Mammary epithelial cell (primary cell): ENCODE measurements at regions not wholly inside any gene's neighbourhood (a gene's known extent, or its start where the extent isn't known, plus 50 kb on each side); places are given as distances from the start of the nearest gene placed in this dataset.

Experiments used
- EZH2 ChIP-seq: IDR thresholded peaks from 2 replicates; pipeline ENCODE4 v1.6.1; 2012; ENCODE audit warnings: low read length, inconsistent platforms, borderline replicate concordance
- TF ChIP-seq, protein P1 (sequence below), 2 donors: IDR thresholded peaks in 1 of 2; conservative IDR thresholded peaks in 1 of 2; 2 replicates each; pipeline ENCODE4 v1.5.1; 2011 to 2012; ENCODE audit warnings: inconsistent platforms in 2 of 2, low read length in 2 of 2, mild to moderate bottlenecking in 2 of 2, control low read depth in 1 of 2, low read depth in 1 of 2; ENCODE audit not compliant: insufficient read depth in 1 of 2; ENCODE audit errors: extremely low read depth in 1 of 2

DNA sequence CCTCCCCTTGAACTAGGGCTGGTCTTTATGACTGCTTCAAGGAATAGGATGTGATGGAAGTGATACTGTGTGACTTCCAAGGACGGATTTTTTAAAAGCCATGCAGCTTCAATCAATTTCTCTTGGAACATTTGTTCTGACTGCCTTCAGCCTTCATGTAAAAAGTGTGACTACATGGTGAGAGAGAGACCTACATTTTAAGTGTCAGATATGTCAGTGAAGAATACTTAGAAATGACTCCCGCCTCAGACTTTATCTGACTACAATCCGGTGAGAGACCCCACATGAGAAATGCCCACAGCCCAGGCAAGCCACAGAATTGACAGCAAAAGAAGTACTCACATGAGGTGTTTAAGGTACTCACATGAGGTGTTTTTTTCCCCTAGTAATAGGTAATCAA, 295.3 kb downstream of the KCNC2 start:
- TF ChIP-seq, protein P1, sequence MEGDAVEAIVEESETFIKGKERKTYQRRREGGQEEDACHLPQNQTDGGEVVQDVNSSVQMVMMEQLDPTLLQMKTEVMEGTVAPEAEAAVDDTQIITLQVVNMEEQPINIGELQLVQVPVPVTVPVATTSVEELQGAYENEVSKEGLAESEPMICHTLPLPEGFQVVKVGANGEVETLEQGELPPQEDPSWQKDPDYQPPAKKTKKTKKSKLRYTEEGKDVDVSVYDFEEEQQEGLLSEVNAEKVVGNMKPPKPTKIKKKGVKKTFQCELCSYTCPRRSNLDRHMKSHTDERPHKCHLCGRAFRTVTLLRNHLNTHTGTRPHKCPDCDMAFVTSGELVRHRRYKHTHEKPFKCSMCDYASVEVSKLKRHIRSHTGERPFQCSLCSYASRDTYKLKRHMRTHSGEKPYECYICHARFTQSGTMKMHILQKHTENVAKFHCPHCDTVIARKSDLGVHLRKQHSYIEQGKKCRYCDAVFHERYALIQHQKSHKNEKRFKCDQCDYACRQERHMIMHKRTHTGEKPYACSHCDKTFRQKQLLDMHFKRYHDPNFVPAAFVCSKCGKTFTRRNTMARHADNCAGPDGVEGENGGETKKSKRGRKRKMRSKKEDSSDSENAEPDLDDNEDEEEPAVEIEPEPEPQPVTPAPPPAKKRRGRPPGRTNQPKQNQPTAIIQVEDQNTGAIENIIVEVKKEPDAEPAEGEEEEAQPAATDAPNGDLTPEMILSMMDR (conservative IDR thresholded peaks at IDR 0.05 in 1 of 2, IDR thresholded peaks at IDR 0.05 in 1 of 2; ENCODE audit: extremely low read depth in 1 of 2, insufficient read depth in 1 of 2, low read depth in 1 of 2, low read length in 2 of 2): no peak
- no peak for TF ChIP-seq EZH2
